Stomach (tissue), 8 donors: ENCODE measurements at regions not wholly inside any gene's neighbourhood (a gene's known extent, or its start where the extent isn't known, plus 50 kb on each side); places are given as distances from the start of the nearest gene placed in this dataset.

Source experiments
- DNase-seq, 2 donors: peaks; one replicate each; pipeline versions ENCODE4 v3.0.0 to v3.0.0-alpha.2; 2013 to 2019
- H3K27ac ChIP-seq, 5 donors: fragments of 200-600 bp in 4 of 5; sonication (generic) in 4 of 5; one replicate each; pipeline ENCODE4 v1.5.1; 2013 to 2019; ENCODE audit warnings: mild to moderate bottlenecking in 1 of 5, moderate library complexity in 1 of 5
- H3K27me3 ChIP-seq, 3 donors: fragments of 200-600 bp; sonication (generic); one replicate each; pipeline ENCODE4 v1.5.1; 2017 to 2019; ENCODE audit warnings: mixed run types in 1 of 3
- H3K36me3 ChIP-seq, 4 donors: fragments of 200-600 bp; sonication (generic); 1 replicate in 3 of 4; 2 replicates in 1 of 4; pipeline ENCODE4 v1.5.1; 2016 to 2019
- H3K4me1 ChIP-seq, 4 donors: fragments of 200-600 bp; sonication (generic); one replicate each; pipeline ENCODE4 v1.5.1; 2016 to 2019
- H3K4me3 ChIP-seq, 4 donors: fragments of 200-600 bp; sonication (generic) in 3 of 4; one replicate each; pipeline ENCODE4 v1.5.1; 2016 to 2019; ENCODE audit warnings: mild to moderate bottlenecking in 1 of 4
- H3K9me3 ChIP-seq, 4 donors: fragments of 200-600 bp; sonication (generic); one replicate each; pipeline ENCODE4 v1.5.1; 2016 to 2019
- EP300 ChIP-seq: sonication (generic); formaldehyde crosslinking; IDR thresholded peaks from one replicate; pipeline ENCODE4 v1.6.1; 2017; ENCODE audit warnings: antibody characterized with exemption
- POLR2A ChIP-seq, 4 donors: fragments of 450-650 bp; IDR thresholded peaks; one replicate each; pipeline ENCODE4 v1.6.1; 2016; ENCODE audit warnings: antibody characterized with exemption in 4 of 4, control low read depth in 2 of 4, mild to moderate bottlenecking in 1 of 4, moderate library complexity in 1 of 4
- POLR2AphosphoS5 ChIP-seq, 3 donors: sonication (generic); formaldehyde crosslinking; IDR thresholded peaks; one replicate each; pipeline ENCODE4 v1.6.1; 2016; ENCODE audit warnings: antibody characterized with exemption in 3 of 3
- WGBS, 5 donors: extraction: QIAGEN DNeasy Blood & Tissue Kit in 3 of 5; methylation state at CpG; one replicate each; pipeline versions ENCODE4 v1.1.5 to v1.1.7; 2013 to 2018; 5-methylcytosine and 5-hydroxymethylcytosine counted together
- intact Hi-C: fragments of 100-400 bp; cut with DNase I; formaldehyde crosslinking; loops from one replicate; pipeline ENCODE4 v1.15.1; 2023; ENCODE audit warnings: low total_unique reads
- TF ChIP-seq, protein P1 (sequence below), 7 experiments: fragments of 450-650 bp in 4 of 7; fragments of 200-600 bp in 3 of 7; sonication (generic) in 3 of 7; IDR thresholded peaks; one replicate each; pipeline ENCODE4 v1.5.1; 2016 to 2019; ENCODE audit warnings: antibody characterized with exemption in 7 of 7, control low read depth in 2 of 7, mild to moderate bottlenecking in 1 of 7
- donor health status: healthy with polysubstance abuse.
- donor health status: Bipolar disorder and iron deficiency.
- donor health status: healthy.

DNA sequence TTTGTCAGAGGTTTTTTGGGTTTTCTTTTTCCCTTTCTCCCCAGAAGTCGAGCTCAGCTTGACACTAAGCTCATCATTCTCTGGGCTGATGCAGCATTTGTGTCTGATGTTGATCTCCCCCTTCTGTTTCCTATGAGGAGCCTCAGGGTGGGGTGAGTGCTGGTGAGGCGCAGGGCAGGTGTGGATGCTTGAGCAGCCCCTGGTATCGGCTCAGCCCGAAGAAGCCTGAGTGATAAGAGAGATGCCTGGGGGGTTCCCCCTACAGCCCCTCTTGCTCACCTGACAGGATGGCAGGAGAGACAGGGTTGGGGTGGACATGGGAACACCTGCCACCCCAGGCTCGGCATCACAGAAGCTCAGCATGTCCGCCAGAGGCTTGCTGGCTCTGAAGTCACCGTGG, 239.0 kb downstream of the RHOU start:
- intact Hi-C loops = no loop called here
- H3K4me3 ChIP-seq = no peak overlapping the region
- no peak for DNase-seq
- TF ChIP-seq POLR2A (IDR thresholded peaks at IDR 0.05) (no peak), POLR2AphosphoS5 (IDR thresholded peaks at IDR 0.05) (no peak), EP300 (no peak)
- TF ChIP-seq, protein P1, sequence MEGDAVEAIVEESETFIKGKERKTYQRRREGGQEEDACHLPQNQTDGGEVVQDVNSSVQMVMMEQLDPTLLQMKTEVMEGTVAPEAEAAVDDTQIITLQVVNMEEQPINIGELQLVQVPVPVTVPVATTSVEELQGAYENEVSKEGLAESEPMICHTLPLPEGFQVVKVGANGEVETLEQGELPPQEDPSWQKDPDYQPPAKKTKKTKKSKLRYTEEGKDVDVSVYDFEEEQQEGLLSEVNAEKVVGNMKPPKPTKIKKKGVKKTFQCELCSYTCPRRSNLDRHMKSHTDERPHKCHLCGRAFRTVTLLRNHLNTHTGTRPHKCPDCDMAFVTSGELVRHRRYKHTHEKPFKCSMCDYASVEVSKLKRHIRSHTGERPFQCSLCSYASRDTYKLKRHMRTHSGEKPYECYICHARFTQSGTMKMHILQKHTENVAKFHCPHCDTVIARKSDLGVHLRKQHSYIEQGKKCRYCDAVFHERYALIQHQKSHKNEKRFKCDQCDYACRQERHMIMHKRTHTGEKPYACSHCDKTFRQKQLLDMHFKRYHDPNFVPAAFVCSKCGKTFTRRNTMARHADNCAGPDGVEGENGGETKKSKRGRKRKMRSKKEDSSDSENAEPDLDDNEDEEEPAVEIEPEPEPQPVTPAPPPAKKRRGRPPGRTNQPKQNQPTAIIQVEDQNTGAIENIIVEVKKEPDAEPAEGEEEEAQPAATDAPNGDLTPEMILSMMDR (IDR thresholded peaks at IDR 0.05) = no peak
- H3K9me3 ChIP-seq = no peaks in the 10 kb centered on the region
- no peaks in the 10 kb centered on the region for H3K27me3 ChIP-seq
- peaks cover 9 to 16% (median 11%) of the 10 kb centered on the region in 4 donors for H3K4me1 ChIP-seq
- no peak overlapping the region for H3K27ac ChIP-seq
- no peaks in the 10 kb centered on the region for H3K36me3 ChIP-seq
- 90 to 96% (median 91%) methylated on average over 7 of the region's 7 CpGs for WGBS, 5 donors

DNA sequence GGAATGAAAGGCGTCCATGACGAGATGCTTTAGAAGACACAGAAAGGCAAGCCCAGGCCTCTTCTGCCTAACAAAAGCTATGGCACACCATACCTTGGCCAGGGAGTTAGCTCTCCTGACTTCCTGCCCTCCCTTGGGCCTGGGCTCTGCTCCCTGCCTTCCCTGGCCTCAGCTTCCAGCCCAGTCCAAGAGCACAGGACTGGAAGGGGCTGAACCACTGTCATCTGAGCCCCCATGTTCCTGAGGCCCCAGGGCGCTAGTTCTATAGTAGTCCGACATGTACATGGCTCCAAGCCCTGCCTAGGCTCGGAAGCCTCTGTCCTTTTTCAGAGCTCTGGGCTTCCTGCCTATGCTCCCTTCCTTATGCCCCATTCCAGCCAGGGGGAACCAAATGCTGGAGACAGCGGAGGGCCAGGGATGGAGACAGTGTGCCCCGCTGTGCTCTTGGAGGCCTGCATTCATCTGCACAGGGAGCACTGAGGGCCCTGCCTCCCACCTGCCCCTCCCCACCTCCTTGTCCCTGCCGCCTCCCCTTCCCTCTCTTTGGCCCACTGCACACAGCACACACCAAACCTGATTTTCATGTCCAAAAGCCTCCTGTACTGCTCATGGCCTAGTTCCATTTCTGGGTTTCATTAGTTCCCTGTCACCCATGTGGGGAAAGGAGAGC, 240.1 kb downstream of the RHOU start:
- no peak for DNase-seq
- Histone ChIP-seq H3K36me3 (no peaks in the 10 kb centered on the region), H3K9me3 (no peaks in the 10 kb centered on the region), H3K4me1 (peaks cover 9 to 19% (median 13%) of the 10 kb centered on the region in 4 donors), H3K4me3 (no peak overlapping the region), H3K27ac (no peak overlapping the region), H3K27me3 (no peaks in the 10 kb centered on the region)
- 91 to 98% (median 97%) methylated on average over 8 of the region's 8 CpGs for WGBS, 5 donors
- TF ChIP-seq EP300 (no peak), POLR2A (IDR thresholded peaks at IDR 0.05) (no peak), POLR2AphosphoS5 (IDR thresholded peaks at IDR 0.05) (no peak)
- TF ChIP-seq, protein P1 (IDR thresholded peaks at IDR 0.05) = no peak
- intact Hi-C loops = no loop called here

- DNase-seq = no peak
- no peaks in the 10 kb centered on the region for H3K27me3 ChIP-seq
- no peak overlapping the region for H3K4me3 ChIP-seq
- TF ChIP-seq EP300 (no peak), POLR2AphosphoS5 (IDR thresholded peaks at IDR 0.05) (no peak), POLR2A (IDR thresholded peaks at IDR 0.05) (no peak)
- TF ChIP-seq, protein P1 (IDR thresholded peaks at IDR 0.05) = no peak
- H3K36me3 ChIP-seq = no peaks in the 10 kb centered on the region
- H3K4me1 ChIP-seq = peaks cover 9 to 19% (median 13%) of the 10 kb centered on the region in 4 donors
- no peak overlapping the region for H3K27ac ChIP-seq
- intact Hi-C loops = no loop called here
- no peaks in the 10 kb centered on the region for H3K9me3 ChIP-seq
- 77 to 83% (median 81%) methylated on average over 6 of the region's 6 CpGs for WGBS, 5 donors
These were observed 241.0 kb downstream of the RHOU start for GRCh38 chr1:228976316-228976715.

- TF ChIP-seq EP300 (no peak), POLR2A (IDR thresholded peaks at IDR 0.05) (no peak), POLR2AphosphoS5 (IDR thresholded peaks at IDR 0.05) (no peak)
- TF ChIP-seq, protein P1 (IDR thresholded peaks at IDR 0.05) = no peak
- WGBS, 5 donors = 64 to 95% (median 76%) methylated on average over 8 of the region's 8 CpGs
- DNase-seq = no peak
- no peak overlapping the region for H3K27ac ChIP-seq
- H3K4me1 ChIP-seq = peaks cover 9 to 19% (median 13%) of the 10 kb centered on the region in 4 donors
- H3K4me3 ChIP-seq = no peak overlapping the region
- H3K36me3 ChIP-seq = no peaks in the 10 kb centered on the region
- H3K9me3 ChIP-seq = no peaks in the 10 kb centered on the region
- intact Hi-C loops = no loop called here
- no peaks in the 10 kb centered on the region for H3K27me3 ChIP-seq
These were observed 242.0 kb downstream of the RHOU start for GRCh38 chr1:228977307-228977706.
